Activated naive CD8-positive, alpha-beta T cell treated with anti-CD3 and anti-CD28 coated beads, Interleukin-2, amount 50 U/mL, for 16 hours (primary cell): ENCODE measurements at regions not wholly inside any gene's neighbourhood (a gene's known extent, or its start where the extent isn't known, plus 50 kb on each side); places are given as distances from the start of the nearest gene placed in this dataset.

Source experiments
- DNase-seq: peaks from one replicate; pipeline ENCODE4 v3.0.0-alpha.2; 2020; ENCODE audit warnings: low read depth, low spot score

GRCh38 chr12:91805031-91805430, 340.6 kb downstream of the BTG1 start:
- DNase-seq, result no peak

- DNase-seq, result no peak
These were observed 341.1 kb downstream of the BTG1 start for GRCh38 chr12:91804533-91804932.

- no peak for DNase-seq
These were observed 344.6 kb downstream of the BTG1 start for GRCh38 chr12:91801048-91801447.

GRCh38 chr12:91793676-91794075, 352.0 kb downstream of the BTG1 start:
- DNase-seq, result no peak

GRCh38 chr12:91792597-91792996, 353.0 kb downstream of the BTG1 start:
- no peak for DNase-seq

- no peak for DNase-seq
These were observed 359.0 kb downstream of the BTG1 start for GRCh38 chr12:91786499-91787272.

- DNase-seq, result no peak
These were observed 359.8 kb downstream of the BTG1 start for GRCh38 chr12:91785655-91786498.

GRCh38 chr12:91781114-91781513, 364.5 kb downstream of the BTG1 start:
- no peak for DNase-seq

- DNase-seq, result no peak
These were observed 366.7 kb downstream of the BTG1 start for GRCh38 chr12:91778938-91779400.

GRCh38 chr12:91778091-91778832, 367.4 kb downstream of the BTG1 start:
- DNase-seq, result no peak

GRCh38 chr12:91777268-91777992, 368.2 kb downstream of the BTG1 start:
- DNase-seq, result no peak

- no peak for DNase-seq
These were observed 371.2 kb downstream of the BTG1 start for GRCh38 chr12:91774434-91774921.

- DNase-seq, result no peak
These were observed 371.8 kb downstream of the BTG1 start for GRCh38 chr12:91773749-91774429.

- no peak for DNase-seq
These were observed 373.2 kb downstream of the BTG1 start for GRCh38 chr12:91772411-91772810.

GRCh38 chr12:91769736-91770135, 375.9 kb downstream of the BTG1 start:
- DNase-seq, result no peak

GRCh38 chr12:91767237-91767636, 378.4 kb downstream of the BTG1 start:
- no peak for DNase-seq

GRCh38 chr12:91766454-91766853, 379.2 kb downstream of the BTG1 start:
- no peak for DNase-seq

- no peak for DNase-seq
These were observed 381.8 kb downstream of the BTG1 start for GRCh38 chr12:91763654-91764370.

GRCh38 chr12:91753649-91754048, 392.0 kb downstream of the BTG1 start:
- no peak for DNase-seq

GRCh38 chr12:91746976-91747375, 398.7 kb downstream of the BTG1 start:
- DNase-seq, result no peak
